PFSK-1 (cell line): ENCODE measurements at regions not wholly inside any gene's neighbourhood (a gene's known extent, or its start where the extent isn't known, plus 50 kb on each side); places are given as distances from the start of the nearest gene placed in this dataset.

ENCODE experiments used
- POLR2AphosphoS5 ChIP-seq: IDR thresholded peaks from 2 replicates; pipeline ENCODE4 v1.6.1; 2012; ENCODE audit warnings: low read depth, mild to moderate bottlenecking, control low read depth, low read length, moderate library complexity
- TF ChIP-seq, protein P1 (sequence below), 2 experiments: IDR thresholded peaks; 2 replicates each; pipeline versions ENCODE4 v1.6.1 to v1.8.0; 2011 to 2012; ENCODE audit warnings: low read depth in 2 of 2, low read length in 2 of 2, control low read depth in 1 of 2, inconsistent platforms in 1 of 2, mild to moderate bottlenecking in 1 of 2, moderate library complexity in 1 of 2; ENCODE audit not compliant: insufficient read depth in 1 of 2

DNA sequence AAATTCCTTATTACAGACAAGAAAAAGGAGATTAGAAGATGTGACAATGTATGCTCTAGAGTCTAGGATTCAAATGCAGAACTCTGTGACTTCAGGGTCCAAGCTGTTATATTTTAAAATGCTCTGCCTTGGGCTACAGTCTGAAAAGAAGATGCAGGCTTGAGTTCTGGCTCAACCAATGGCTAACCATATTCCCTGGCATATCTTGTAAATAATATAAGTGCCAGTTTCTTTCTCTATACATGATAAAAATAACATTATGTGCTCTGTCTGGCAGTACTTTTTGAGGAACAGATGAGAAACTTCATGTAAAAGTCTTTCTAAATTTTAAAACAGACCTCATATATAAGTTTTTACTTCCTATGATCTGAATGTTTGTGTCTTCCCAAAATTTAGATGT is 926.5 kb upstream of the CDH6 start:
- TF ChIP-seq, protein P1, sequence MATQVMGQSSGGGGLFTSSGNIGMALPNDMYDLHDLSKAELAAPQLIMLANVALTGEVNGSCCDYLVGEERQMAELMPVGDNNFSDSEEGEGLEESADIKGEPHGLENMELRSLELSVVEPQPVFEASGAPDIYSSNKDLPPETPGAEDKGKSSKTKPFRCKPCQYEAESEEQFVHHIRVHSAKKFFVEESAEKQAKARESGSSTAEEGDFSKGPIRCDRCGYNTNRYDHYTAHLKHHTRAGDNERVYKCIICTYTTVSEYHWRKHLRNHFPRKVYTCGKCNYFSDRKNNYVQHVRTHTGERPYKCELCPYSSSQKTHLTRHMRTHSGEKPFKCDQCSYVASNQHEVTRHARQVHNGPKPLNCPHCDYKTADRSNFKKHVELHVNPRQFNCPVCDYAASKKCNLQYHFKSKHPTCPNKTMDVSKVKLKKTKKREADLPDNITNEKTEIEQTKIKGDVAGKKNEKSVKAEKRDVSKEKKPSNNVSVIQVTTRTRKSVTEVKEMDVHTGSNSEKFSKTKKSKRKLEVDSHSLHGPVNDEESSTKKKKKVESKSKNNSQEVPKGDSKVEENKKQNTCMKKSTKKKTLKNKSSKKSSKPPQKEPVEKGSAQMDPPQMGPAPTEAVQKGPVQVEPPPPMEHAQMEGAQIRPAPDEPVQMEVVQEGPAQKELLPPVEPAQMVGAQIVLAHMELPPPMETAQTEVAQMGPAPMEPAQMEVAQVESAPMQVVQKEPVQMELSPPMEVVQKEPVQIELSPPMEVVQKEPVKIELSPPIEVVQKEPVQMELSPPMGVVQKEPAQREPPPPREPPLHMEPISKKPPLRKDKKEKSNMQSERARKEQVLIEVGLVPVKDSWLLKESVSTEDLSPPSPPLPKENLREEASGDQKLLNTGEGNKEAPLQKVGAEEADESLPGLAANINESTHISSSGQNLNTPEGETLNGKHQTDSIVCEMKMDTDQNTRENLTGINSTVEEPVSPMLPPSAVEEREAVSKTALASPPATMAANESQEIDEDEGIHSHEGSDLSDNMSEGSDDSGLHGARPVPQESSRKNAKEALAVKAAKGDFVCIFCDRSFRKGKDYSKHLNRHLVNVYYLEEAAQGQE (IDR thresholded peaks at IDR 0.05; ENCODE audit: insufficient read depth in 1 of 2, low read depth in 2 of 2, low read length in 2 of 2) = no peak
- TF ChIP-seq POLR2AphosphoS5 = no peak
